CD4-positive, alpha-beta T cell (primary cell): ENCODE measurements at regions not wholly inside any gene's neighbourhood (a gene's known extent, or its start where the extent isn't known, plus 50 kb on each side); places are given as distances from the start of the nearest gene placed in this dataset.

Source experiments
- ATAC-seq: fragments of 200-7000 bp; cut with Tn5 transposase; one replicate; pipeline ENCODE4 v1.10.0; 2022; ENCODE audit warnings: mild to moderate bottlenecking; ENCODE audit not compliant: poor library complexity
- CTCF ChIA-PET: fragments of 350-600 bp; sonication (Branson Sonifier 250); formaldehyde crosslinking; loops from one replicate; lab custom pipeline; 2021; ENCODE audit warnings: antibody characterized with exemption, inconsistent platforms; lab: Charles Lee
- POLR2A ChIA-PET: fragments of 350-600 bp; sonication (Branson Sonifier 250); formaldehyde crosslinking; loops from one replicate; lab custom pipeline; 2021; ENCODE audit warnings: antibody characterized with exemption, inconsistent platforms; lab: Charles Lee
- DNase-seq, 14 experiments: peaks; one replicate each; pipeline ENCODE4 v3.0.0-alpha.2; 2013 to 2020; ENCODE audit warnings: mixed read lengths in 2 of 14
- H3K27ac ChIP-seq, 2 donors: one replicate each; pipeline versions ENCODE4 v1.5.1 to v1.7.0; 2013; ENCODE audit warnings: low read length in 2 of 2, low read depth in 1 of 2, mild to moderate bottlenecking in 1 of 2
- H3K27me3 ChIP-seq, 2 experiments: 1 replicate in 1 of 2; 2 replicates in 1 of 2; pipeline versions ENCODE4 v1.6.1 to v1.7.0; 2013; ENCODE audit warnings: low read length in 2 of 2, control low read depth in 1 of 2, mild to moderate bottlenecking in 1 of 2, moderate library complexity in 1 of 2; ENCODE audit not compliant: insufficient read depth in 2 of 2, control insufficient read depth in 1 of 2
- H3K36me3 ChIP-seq: one replicate; pipeline ENCODE4 v1.6.1; 2013; ENCODE audit warnings: low read length, control low read depth; ENCODE audit not compliant: insufficient read depth
- H3K4me1 ChIP-seq: one replicate; pipeline ENCODE4 v1.6.1; 2013; ENCODE audit warnings: low read length, control low read depth; ENCODE audit not compliant: insufficient read depth
- H3K4me3 ChIP-seq: one replicate; pipeline ENCODE4 v1.5.1; 2013; ENCODE audit warnings: mild to moderate bottlenecking, low read length, moderate library complexity
- H3K9me3 ChIP-seq, 2 experiments: 1 replicate in 1 of 2; 2 replicates in 1 of 2; pipeline versions ENCODE4 v1.6.1 to v1.7.0; 2013; ENCODE audit warnings: low read length in 2 of 2, mild to moderate bottlenecking in 2 of 2, control low read depth in 1 of 2, moderate library complexity in 1 of 2; ENCODE audit not compliant: control insufficient read depth in 1 of 2, insufficient read depth in 1 of 2
- H3K27ac Mint-ChIP-seq: one replicate; pipeline ENCODE4 v1.8.0; 2020; ENCODE audit warnings: mixed read lengths
- H3K27me3 Mint-ChIP-seq: one replicate; pipeline ENCODE4 v1.8.0; 2021; ENCODE audit warnings: mixed read lengths
- H3K36me3 Mint-ChIP-seq: one replicate; pipeline ENCODE4 v1.8.0; 2021; ENCODE audit warnings: low read depth, mixed read lengths
- H3K4me1 Mint-ChIP-seq: one replicate; pipeline ENCODE4 v1.8.0; 2021; ENCODE audit warnings: low read depth, mixed read lengths
- H3K4me3 Mint-ChIP-seq: one replicate; pipeline ENCODE4 v1.8.0; 2020; ENCODE audit warnings: mild to moderate bottlenecking, mixed read lengths
- H3K9me3 Mint-ChIP-seq: one replicate; pipeline ENCODE4 v1.8.0; 2020; ENCODE audit warnings: mixed read lengths
- CTCF ChIP-seq: fragments of 200-600 bp; IDR thresholded peaks from one replicate; pipeline ENCODE4 v1.8.0; 2022; ENCODE audit warnings: antibody characterized with exemption, mild to moderate bottlenecking
- intact Hi-C, 2 experiments: fragments of 100-400 bp; cut with DNase I in 1 of 2; cut with micrococcal nuclease in 1 of 2; formaldehyde crosslinking; loops; one replicate each; pipeline versions ENCODE4 v1.15.1 to v1.9.0; 2023 to 2025; cut with DNase I, micrococcal nuclease

- Mint-ChIP-seq H3K27me3 (no peaks in the 10 kb centered on the region), H3K4me3 (no peak overlapping the region), H3K36me3 (no peaks in the 10 kb centered on the region), H3K27ac (no peak overlapping the region), H3K9me3 (no peaks in the 10 kb centered on the region), H3K4me1 (no peaks in the 10 kb centered on the region)
- DNase-seq (no peak), ATAC-seq (no peak)
- H3K4me3 ChIP-seq = no peak overlapping the region
- CTCF ChIA-PET = interaction anchor here (0.9 kb wide), 1 partner anchor 20 kb away, joined by 3 read pairs; no protein-coding TSS in a partner anchor
- POLR2A ChIA-PET = no interaction called here
- H3K27me3 ChIP-seq = peaks cover 0 to 2% of the 10 kb centered on the region in 2 experiments
- intact Hi-C loops = no loop called here
- no peaks in the 10 kb centered on the region for H3K36me3 ChIP-seq
- no peak overlapping the region for H3K27ac ChIP-seq
- no peaks in the 10 kb centered on the region for H3K9me3 ChIP-seq
- peaks cover 5% of the 10 kb centered on the region for H3K4me1 ChIP-seq
- no peak for TF ChIP-seq CTCF
Measured at GRCh38 chr22:23405366-23405851, 174.7 kb downstream of the IGLL1 start.

GRCh38 chr22:23404689-23405365, 175.3 kb downstream of the IGLL1 start:
- peaks cover 5% of the 10 kb centered on the region for H3K4me1 ChIP-seq
- no peak overlapping the region for H3K27ac ChIP-seq
- Mint-ChIP-seq H3K9me3 (no peaks in the 10 kb centered on the region), H3K27me3 (no peaks in the 10 kb centered on the region), H3K36me3 (no peaks in the 10 kb centered on the region), H3K4me1 (no peaks in the 10 kb centered on the region), H3K27ac (no peak overlapping the region), H3K4me3 (no peak overlapping the region)
- intact Hi-C loops = loop anchor here in 1 of 2 experiments (5.0 kb wide), 1 partner anchor 132 kb away; no protein-coding TSS in a partner anchor
- ATAC-seq (no peak), DNase-seq (peak in 3 of 14 experiments; percentile 11 to 35 (median 15))
- no peak overlapping the region for H3K4me3 ChIP-seq
- H3K9me3 ChIP-seq = no peaks in the 10 kb centered on the region
- ChIA-PET CTCF (no interaction called here), POLR2A (no interaction called here)
- no peak for TF ChIP-seq CTCF
- H3K27me3 ChIP-seq = peaks cover 0 to 2% of the 10 kb centered on the region in 2 experiments
- H3K36me3 ChIP-seq = no peaks in the 10 kb centered on the region

GRCh38 chr22:23403720-23404688, 176.1 kb downstream of the IGLL1 start:
- Mint-ChIP-seq H3K4me1 (no peaks in the 10 kb centered on the region), H3K36me3 (no peaks in the 10 kb centered on the region), H3K27me3 (no peaks in the 10 kb centered on the region), H3K27ac (no peak overlapping the region), H3K4me3 (no peak overlapping the region), H3K9me3 (no peaks in the 10 kb centered on the region)
- intact Hi-C loops = loop anchor here in 1 of 2 experiments (5.0 kb wide), 1 partner anchor 133 kb away; no protein-coding TSS in a partner anchor
- Histone ChIP-seq H3K27ac (no peak overlapping the region), H3K36me3 (no peaks in the 10 kb centered on the region), H3K27me3 (peaks cover 0 to 2% of the 10 kb centered on the region in 2 experiments), H3K9me3 (no peaks in the 10 kb centered on the region), H3K4me3 (no peak overlapping the region), H3K4me1 (peaks cover 5% of the 10 kb centered on the region)
- ChIA-PET CTCF (no interaction called here), POLR2A (no interaction called here)
- ATAC-seq (no peak), DNase-seq (no peak)
- no peak for TF ChIP-seq CTCF
